ENCODE measurements at regions not wholly inside any gene's neighbourhood (a gene's known extent, or its start where the extent isn't known, plus 50 kb on each side); places are given as distances from the start of the nearest gene placed in this dataset.

GRCh38 chr2:204473224-204473623 is 72.1 kb upstream of the PARD3B start:
- no peak for TF ChIP-seq CTCF (IDR thresholded peaks at IDR 0.05; ENCODE audit: insufficient read depth, low read length, poor library complexity, severe bottlenecking)
- Histone ChIP-seq H3K36me3 (ENCODE audit: control insufficient read depth, insufficient read depth, low read length) (no peaks in the 10 kb centered on the region), H3K27me3 (ENCODE audit: control insufficient read depth, insufficient read depth, low read length) (no peaks in the 10 kb centered on the region), H3K4me3 (ENCODE audit: low read depth, low read length) (no peak overlapping the region)
- DNase-seq (ENCODE audit: low read depth): no peak

GRCh38 chr2:204475399-204475798 is 69.9 kb upstream of the PARD3B start:
- no peak for TF ChIP-seq CTCF (IDR thresholded peaks at IDR 0.05; ENCODE audit: insufficient read depth, low read length, poor library complexity, severe bottlenecking)
- no peak for DNase-seq (ENCODE audit: low read depth)
- H3K27me3 ChIP-seq (ENCODE audit: control insufficient read depth, insufficient read depth, low read length): no peaks in the 10 kb centered on the region
- no peaks in the 10 kb centered on the region for H3K36me3 ChIP-seq (ENCODE audit: control insufficient read depth, insufficient read depth, low read length)
- H3K4me3 ChIP-seq (ENCODE audit: low read depth, low read length): no peak overlapping the region

- Histone ChIP-seq H3K36me3 (ENCODE audit: control insufficient read depth, insufficient read depth, low read length) (no peaks in the 10 kb centered on the region), H3K4me3 (ENCODE audit: low read depth, low read length) (no peak overlapping the region), H3K27me3 (ENCODE audit: control insufficient read depth, insufficient read depth, low read length) (no peaks in the 10 kb centered on the region)
- TF ChIP-seq CTCF (IDR thresholded peaks at IDR 0.05; ENCODE audit: insufficient read depth, low read length, poor library complexity, severe bottlenecking): no peak
- no peak for DNase-seq (ENCODE audit: low read depth)
Measured at GRCh38 chr2:204477358-204477950, 67.8 kb upstream of the PARD3B start.

GRCh38 chr2:204479557-204479956 is 65.7 kb upstream of the PARD3B start:
- TF ChIP-seq CTCF (IDR thresholded peaks at IDR 0.05; ENCODE audit: insufficient read depth, low read length, poor library complexity, severe bottlenecking): no peak
- no peak overlapping the region for H3K4me3 ChIP-seq (ENCODE audit: low read depth, low read length)
- H3K27me3 ChIP-seq (ENCODE audit: control insufficient read depth, insufficient read depth, low read length): no peaks in the 10 kb centered on the region
- H3K36me3 ChIP-seq (ENCODE audit: control insufficient read depth, insufficient read depth, low read length): no peaks in the 10 kb centered on the region
- DNase-seq (ENCODE audit: low read depth): peak; percentile 49

GRCh38 chr2:204480676-204481075 is 64.6 kb upstream of the PARD3B start:
- no peak for TF ChIP-seq CTCF (IDR thresholded peaks at IDR 0.05; ENCODE audit: insufficient read depth, low read length, poor library complexity, severe bottlenecking)
- Histone ChIP-seq H3K4me3 (ENCODE audit: low read depth, low read length) (no peak overlapping the region), H3K27me3 (ENCODE audit: control insufficient read depth, insufficient read depth, low read length) (no peaks in the 10 kb centered on the region), H3K36me3 (ENCODE audit: control insufficient read depth, insufficient read depth, low read length) (no peaks in the 10 kb centered on the region)
- DNase-seq (ENCODE audit: low read depth): no peak

GRCh38 chr2:204483608-204484081 is 61.6 kb upstream of the PARD3B start:
- TF ChIP-seq CTCF (IDR thresholded peaks at IDR 0.05; ENCODE audit: insufficient read depth, low read length, poor library complexity, severe bottlenecking): no peak
- Histone ChIP-seq H3K4me3 (ENCODE audit: low read depth, low read length) (no peak overlapping the region), H3K36me3 (ENCODE audit: control insufficient read depth, insufficient read depth, low read length) (no peaks in the 10 kb centered on the region), H3K27me3 (ENCODE audit: control insufficient read depth, insufficient read depth, low read length) (no peaks in the 10 kb centered on the region)
- no peak for DNase-seq (ENCODE audit: low read depth)
